NAMALWA (cell line): ENCODE measurements at regions not wholly inside any gene's neighbourhood (a gene's known extent, or its start where the extent isn't known, plus 50 kb on each side); places are given as distances from the start of the nearest gene placed in this dataset.
A peak's percentile ranks its signal among the peaks of the same experiment; 100 is the strongest.
"Not testable (repeated sequence)": the region's sequence is repeated elsewhere in the genome, so short reads cannot be mapped to it uniquely, and the experiment has no call there.

Experiments
- DNase-seq: peaks from one replicate; pipeline ENCODE4 v3.0.0-alpha.2; 2015; ENCODE audit warnings: low spot score

- DNase-seq: no peak
These were observed 184.3 kb upstream of the ATP10B start for GRCh38 chr5:161036296-161036695.

- no peak for DNase-seq
These were observed 182.4 kb upstream of the ATP10B start for GRCh38 chr5:161034451-161034850.

- DNase-seq: no peak
These were observed 178.2 kb upstream of the ATP10B start for GRCh38 chr5:161030229-161030628.

- no peak for DNase-seq
These were observed 175.8 kb upstream of the ATP10B start for GRCh38 chr5:161027763-161028162.

- DNase-seq: no peak
These were observed 171.5 kb upstream of the ATP10B start for GRCh38 chr5:161023551-161023950.

GRCh38 chr5:161022151-161022550 lies 170.1 kb upstream of the ATP10B start:
- DNase-seq: no peak

GRCh38 chr5:161009817-161010216 lies 157.8 kb upstream of the ATP10B start:
- no peak for DNase-seq

GRCh38 chr5:161009194-161009593 lies 157.2 kb upstream of the ATP10B start:
- DNase-seq: no peak

GRCh38 chr5:161007879-161008278 lies 155.9 kb upstream of the ATP10B start:
- no peak for DNase-seq

GRCh38 chr5:161002571-161003074 lies 150.6 kb upstream of the ATP10B start:
- DNase-seq: no peak

GRCh38 chr5:161001604-161002003 lies 149.6 kb upstream of the ATP10B start:
- DNase-seq: no peak

GRCh38 chr5:161001142-161001541 lies 149.1 kb upstream of the ATP10B start:
- DNase-seq: not testable (repeated sequence)

GRCh38 chr5:160991205-160991604 lies 139.2 kb upstream of the ATP10B start:
- no peak for DNase-seq

GRCh38 chr5:160979385-160979784 lies 127.4 kb upstream of the ATP10B start:
- no peak for DNase-seq

- no peak for DNase-seq
These were observed 126.9 kb upstream of the ATP10B start for GRCh38 chr5:160978944-160979343.

GRCh38 chr5:160976181-160976580 lies 124.2 kb upstream of the ATP10B start:
- no peak for DNase-seq

GRCh38 chr5:160970605-160971191 lies 118.7 kb upstream of the ATP10B start:
- peak; percentile 37 for DNase-seq

GRCh38 chr5:160969645-160970044 lies 117.6 kb upstream of the ATP10B start:
- DNase-seq: no peak

GRCh38 chr5:160968480-160968879 lies 116.5 kb upstream of the ATP10B start:
- no peak for DNase-seq

GRCh38 chr5:160966921-160967320 lies 114.9 kb upstream of the ATP10B start:
- DNase-seq: no peak

GRCh38 chr5:160961761-160962160 lies 109.8 kb upstream of the ATP10B start:
- no peak for DNase-seq

- no peak for DNase-seq
These were observed 109.0 kb upstream of the ATP10B start for GRCh38 chr5:160961038-160961437.

- DNase-seq: no peak
These were observed 108.6 kb upstream of the ATP10B start for GRCh38 chr5:160960592-160960991.

GRCh38 chr5:160959804-160960203 lies 107.8 kb upstream of the ATP10B start:
- no peak for DNase-seq
